CD4-positive, alpha-beta T cell treated with Interleukin-17A for 1 hour (primary cell): ENCODE measurements at regions not wholly inside any gene's neighbourhood (a gene's known extent, or its start where the extent isn't known, plus 50 kb on each side); places are given as distances from the start of the nearest gene placed in this dataset.
"Not testable (repeated sequence)": the region's sequence is repeated elsewhere in the genome, so short reads cannot be mapped to it uniquely, and the experiment has no call there.

Source experiments
- DNase-seq: peaks from one replicate; pipeline ENCODE4 v3.0.0-alpha.2; 2020

GRCh38 chr4:147173322-147173721 is 227.7 kb upstream of the TTC29 start:
- DNase-seq, result no peak

- no peak for DNase-seq
Observed at GRCh38 chr4:147173797-147174432, 228.3 kb upstream of the TTC29 start.

GRCh38 chr4:147174591-147174990 is 228.9 kb upstream of the TTC29 start:
- DNase-seq, result no peak

- no peak for DNase-seq
Observed at GRCh38 chr4:147175460-147176025, 229.9 kb upstream of the TTC29 start.

GRCh38 chr4:147182041-147182440 is 236.4 kb upstream of the TTC29 start:
- no peak for DNase-seq

GRCh38 chr4:147192679-147193078 is 247.0 kb upstream of the TTC29 start:
- no peak for DNase-seq

GRCh38 chr4:147194114-147194513 is 248.4 kb upstream of the TTC29 start:
- DNase-seq, result no peak

GRCh38 chr4:147194604-147195003 is 248.9 kb upstream of the TTC29 start:
- DNase-seq, result no peak

GRCh38 chr4:147195386-147195785 is 249.7 kb upstream of the TTC29 start:
- DNase-seq, result no peak

GRCh38 chr4:147198411-147199051 is 252.9 kb upstream of the TTC29 start:
- no peak for DNase-seq

- no peak for DNase-seq
Observed at GRCh38 chr4:147201016-147201415, 255.4 kb upstream of the TTC29 start.

- DNase-seq, result no peak
Observed at GRCh38 chr4:147206807-147207206, 261.1 kb upstream of the TTC29 start.

GRCh38 chr4:147207911-147208310 is 262.2 kb upstream of the TTC29 start:
- no peak for DNase-seq

GRCh38 chr4:147217655-147218054 is 263.2 kb upstream of the EDNRA start:
- no peak for DNase-seq

GRCh38 chr4:147219145-147219544 is 261.8 kb upstream of the EDNRA start:
- DNase-seq, result no peak

- no peak for DNase-seq
Observed at GRCh38 chr4:147220833-147221232, 260.1 kb upstream of the EDNRA start.

- no peak for DNase-seq
Observed at GRCh38 chr4:147222906-147223305, 258.0 kb upstream of the EDNRA start.

GRCh38 chr4:147223576-147223975 is 257.3 kb upstream of the EDNRA start:
- no peak for DNase-seq

GRCh38 chr4:147236806-147237205 is 244.1 kb upstream of the EDNRA start:
- DNase-seq, result no peak

- DNase-seq, result no peak
Observed at GRCh38 chr4:147244786-147245185, 236.1 kb upstream of the EDNRA start.

- no peak for DNase-seq
Observed at GRCh38 chr4:147246096-147246495, 234.8 kb upstream of the EDNRA start.

GRCh38 chr4:147246528-147246927 is 234.4 kb upstream of the EDNRA start:
- DNase-seq, result not testable (repeated sequence)

- DNase-seq, result no peak
Observed at GRCh38 chr4:147247579-147247978, 233.3 kb upstream of the EDNRA start.

GRCh38 chr4:147250062-147250461 is 230.8 kb upstream of the EDNRA start:
- DNase-seq, result no peak

GRCh38 chr4:147255268-147255667 is 225.6 kb upstream of the EDNRA start:
- DNase-seq, result not testable (repeated sequence)
